ENCODE measurements at regions not wholly inside any gene's neighbourhood (a gene's known extent, or its start where the extent isn't known, plus 50 kb on each side); places are given as distances from the start of the nearest gene placed in this dataset.

DNA sequence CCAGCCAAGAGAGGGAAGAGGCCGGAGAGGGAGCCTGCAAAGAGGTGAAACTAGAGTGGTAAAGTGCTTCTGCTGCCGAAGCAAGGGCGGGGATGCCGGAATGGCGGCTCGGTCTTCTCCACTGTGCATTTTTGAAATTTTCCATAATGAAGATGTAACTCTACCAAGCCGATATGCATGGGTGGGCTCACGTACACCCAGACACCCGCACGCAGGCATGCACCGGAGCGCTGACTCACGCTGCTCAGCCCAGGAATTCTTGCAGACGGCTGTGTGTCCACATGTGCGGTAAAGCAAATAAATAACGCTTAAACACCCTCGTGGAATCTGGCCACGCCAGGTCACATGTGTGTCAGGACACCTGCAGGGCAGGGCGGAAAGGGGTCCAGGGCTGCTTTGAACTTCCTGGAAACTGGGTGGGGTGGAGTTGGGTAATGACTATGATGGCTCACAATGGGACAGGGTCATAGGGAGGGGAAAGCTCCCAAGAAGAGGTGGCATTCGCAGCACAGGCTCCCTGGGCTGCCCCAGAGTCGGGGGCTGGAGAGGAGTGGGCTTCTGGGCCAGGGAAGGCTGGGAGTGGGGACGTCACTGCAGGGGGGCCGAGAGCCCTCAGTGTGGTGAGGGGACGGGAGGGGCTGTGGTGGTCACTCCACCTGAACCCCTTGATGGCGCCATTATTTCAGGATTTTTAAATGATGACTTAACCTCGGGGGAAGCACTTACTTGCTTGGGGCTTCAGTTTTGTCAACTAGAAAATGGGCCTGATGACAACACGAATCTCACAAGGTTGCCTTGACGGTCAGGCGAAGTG is 265.5 kb downstream of the PARN start:
- POLR2A ChIA-PET (ENCODE audit: unreplicated experiment) = no interaction called here
- WGBS, 2 experiments (ENCODE audit: extremely low coverage in 2 of 2, insufficient read length in 1 of 2) = 34% methylated on average over 14 of the region's 29 CpGs; no CpG with 5 or more reads in 1 of the 2 experiments
- H3K27ac ChIP-seq (ENCODE audit: insufficient read depth, low read length) = 0 out of 2 replicates have a peak overlapping the region, but pooled peaks have one; percentile 11
- TF ChIP-seq MAFK (IDR thresholded peaks at IDR 0.05; ENCODE audit: low read depth, low read length) = no peak
- peak; percentile 57 for TF ChIP-seq RCOR1 (IDR thresholded peaks at IDR 0.05; ENCODE audit: insufficient replicate concordance, low read length)
- TF ChIP-seq, protein P1, sequence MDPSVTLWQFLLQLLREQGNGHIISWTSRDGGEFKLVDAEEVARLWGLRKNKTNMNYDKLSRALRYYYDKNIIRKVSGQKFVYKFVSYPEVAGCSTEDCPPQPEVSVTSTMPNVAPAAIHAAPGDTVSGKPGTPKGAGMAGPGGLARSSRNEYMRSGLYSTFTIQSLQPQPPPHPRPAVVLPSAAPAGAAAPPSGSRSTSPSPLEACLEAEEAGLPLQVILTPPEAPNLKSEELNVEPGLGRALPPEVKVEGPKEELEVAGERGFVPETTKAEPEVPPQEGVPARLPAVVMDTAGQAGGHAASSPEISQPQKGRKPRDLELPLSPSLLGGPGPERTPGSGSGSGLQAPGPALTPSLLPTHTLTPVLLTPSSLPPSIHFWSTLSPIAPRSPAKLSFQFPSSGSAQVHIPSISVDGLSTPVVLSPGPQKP (IDR thresholded peaks at IDR 0.05; ENCODE audit: borderline replicate concordance, low read depth, low read length) = no peak
- TF ChIP-seq, protein P2, sequence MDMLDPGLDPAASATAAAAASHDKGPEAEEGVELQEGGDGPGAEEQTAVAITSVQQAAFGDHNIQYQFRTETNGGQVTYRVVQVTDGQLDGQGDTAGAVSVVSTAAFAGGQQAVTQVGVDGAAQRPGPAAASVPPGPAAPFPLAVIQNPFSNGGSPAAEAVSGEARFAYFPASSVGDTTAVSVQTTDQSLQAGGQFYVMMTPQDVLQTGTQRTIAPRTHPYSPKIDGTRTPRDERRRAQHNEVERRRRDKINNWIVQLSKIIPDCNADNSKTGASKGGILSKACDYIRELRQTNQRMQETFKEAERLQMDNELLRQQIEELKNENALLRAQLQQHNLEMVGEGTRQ (IDR thresholded peaks at IDR 0.05; ENCODE audit: low read depth, low read length) = peak; percentile 74
- TF ChIP-seq SMC3 (IDR thresholded peaks at IDR 0.05; ENCODE audit: low read depth, low read length) = no peak
- no peak for TF ChIP-seq POLR2A (IDR thresholded peaks at IDR 0.05; ENCODE audit: low read depth, low read length)
- TF ChIP-seq, protein P3, sequence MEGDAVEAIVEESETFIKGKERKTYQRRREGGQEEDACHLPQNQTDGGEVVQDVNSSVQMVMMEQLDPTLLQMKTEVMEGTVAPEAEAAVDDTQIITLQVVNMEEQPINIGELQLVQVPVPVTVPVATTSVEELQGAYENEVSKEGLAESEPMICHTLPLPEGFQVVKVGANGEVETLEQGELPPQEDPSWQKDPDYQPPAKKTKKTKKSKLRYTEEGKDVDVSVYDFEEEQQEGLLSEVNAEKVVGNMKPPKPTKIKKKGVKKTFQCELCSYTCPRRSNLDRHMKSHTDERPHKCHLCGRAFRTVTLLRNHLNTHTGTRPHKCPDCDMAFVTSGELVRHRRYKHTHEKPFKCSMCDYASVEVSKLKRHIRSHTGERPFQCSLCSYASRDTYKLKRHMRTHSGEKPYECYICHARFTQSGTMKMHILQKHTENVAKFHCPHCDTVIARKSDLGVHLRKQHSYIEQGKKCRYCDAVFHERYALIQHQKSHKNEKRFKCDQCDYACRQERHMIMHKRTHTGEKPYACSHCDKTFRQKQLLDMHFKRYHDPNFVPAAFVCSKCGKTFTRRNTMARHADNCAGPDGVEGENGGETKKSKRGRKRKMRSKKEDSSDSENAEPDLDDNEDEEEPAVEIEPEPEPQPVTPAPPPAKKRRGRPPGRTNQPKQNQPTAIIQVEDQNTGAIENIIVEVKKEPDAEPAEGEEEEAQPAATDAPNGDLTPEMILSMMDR (conservative IDR thresholded peaks at IDR 0.05; ENCODE audit: low read depth, low read length) = no peak
- no peak for TF ChIP-seq RFX5 (IDR thresholded peaks at IDR 0.05; ENCODE audit: low read depth, low read length)
- TF ChIP-seq NFE2L2 (IDR thresholded peaks at IDR 0.05; ENCODE audit: low read depth, low read length) = peak; percentile 75; the same call in 1 of the 2 replicates
- TF ChIP-seq BHLHE40 (IDR thresholded peaks at IDR 0.05; ENCODE audit: low read depth, low read length) = peak; percentile 90
- peak; percentile 23; the same call in 1 of the 2 replicates for TF ChIP-seq CEBPB (IDR thresholded peaks at IDR 0.05; ENCODE audit: low read depth, low read length)
- peak; percentile 89 for TF ChIP-seq MXI1 (IDR thresholded peaks at IDR 0.05; ENCODE audit: borderline replicate concordance, low read depth, low read length)
- TF ChIP-seq MAZ (IDR thresholded peaks at IDR 0.05; ENCODE audit: borderline replicate concordance, low read depth, low read length) = no peak

More for the DNA sequence above, 265.5 kb downstream of the PARN start:
- Histone ChIP-seq H3K4me3 (ENCODE audit: insufficient read depth, low read depth, low read length) (no peak overlapping the region; the same call in 1 of the 2 replicates), H3K4me2 (ENCODE audit: low read depth, low read length) (peak overlapping the region; percentile 65), H2BK15ac (ENCODE audit: low read depth, low read length) (peak overlapping the region; percentile 20; the same call in 1 of the 3 replicates), H3K4me1 (ENCODE audit: control insufficient read depth, insufficient read depth, low read length) (peaks cover 10% of the 10 kb centered on the region), H4K8ac (ENCODE audit: low read depth in 2 of 2, low read length in 2 of 2) (peak overlapping the region in 1 of 2 experiments; percentile 63; a peak in 2 of 4 replicates), H3K14ac (replicated peaks; ENCODE audit: low read depth, low read length) (peak overlapping the region; percentile 19; the same call in 1 of the 2 replicates), H3K9me3 (ENCODE audit: control insufficient read depth, insufficient read depth, low read length) (no peaks in the 10 kb centered on the region), H2BK20ac (ENCODE audit: low read depth, low read length) (peak overlapping the region; percentile 80), H2AK9ac (replicated peaks; ENCODE audit: low read depth, low read length, poor library complexity) (peak overlapping the region; percentile 89), H3K9ac (ENCODE audit: low read depth, low read length) (no peak overlapping the region; the same call in 1 of the 2 replicates), H3K9me1 (ENCODE audit: insufficient read depth, low read length) (peaks cover 8% of the 10 kb centered on the region; the same call in 1 of the 2 replicates), H3K36me3 (ENCODE audit: control insufficient read depth, insufficient read depth, low read length) (no peaks in the 10 kb centered on the region), H4K20me1 (ENCODE audit: insufficient read depth, low read length) (no peaks in the 10 kb centered on the region), H3K23ac (ENCODE audit: low read depth, low read length) (no peak overlapping the region), H3K18ac (ENCODE audit: low read depth, low read length) (peak overlapping the region; percentile 36; the same call in 1 of the 2 replicates), H3K4ac (ENCODE audit: low read depth, low read length) (peak overlapping the region; percentile 58), H4K91ac (ENCODE audit: insufficient read depth, low read depth, low read length) (peak overlapping the region; percentile 35; the same call in 1 of the 2 replicates), H3K79me1 (ENCODE audit: low read depth in 1 of 2, low read length in 2 of 2) (no peaks in the 10 kb centered on the region), H4K5ac (ENCODE audit: low read depth, low read length) (peak overlapping the region; percentile 42; the same call in 1 of the 2 replicates), H2BK5ac (ENCODE audit: low read depth, low read length, poor library complexity, severe bottlenecking) (peak overlapping the region; percentile 90), H2AK5ac (ENCODE audit: low read depth, low read length) (peak overlapping the region; percentile 82), H3K56ac (ENCODE audit: extremely low read depth, insufficient read depth, low read length) (peak overlapping the region; percentile 14; the same call in 1 of the 2 replicates), H3K27me3 (ENCODE audit: control insufficient read depth, insufficient read depth, low read length) (no peaks in the 10 kb centered on the region; the same call in 1 of the 2 replicates), H2AFZ (replicated peaks; ENCODE audit: low read length, poor library complexity) (peak overlapping the region; percentile 75), H2BK120ac (ENCODE audit: low read depth, low read length) (peak overlapping the region; percentile 72)
- no TSS peak for BruUV-seq (replicated peaks)
- intact Hi-C loops (cut with micrococcal nuclease) = loop anchor here (2.0 to 5.0 kb wide), 2 partner anchors 62 to 163 kb away; no protein-coding TSS in a partner anchor
- DNase-seq (peak; percentile 89), ATAC-seq (ENCODE audit: low read depth) (peak; percentile 63)
- dilution Hi-C loops (cut with HindIII; ENCODE audit: low sequenced_read_pairs, unreplicated experiment) = no loop called here
- CTCF ChIA-PET = no interaction called here
- in situ Hi-C loops (cut with MboI; ENCODE audit: low sequenced_read_pairs) = loop anchor here (5.0 kb wide), 1 partner anchor 57 kb away; no protein-coding TSS in a partner anchor
